HL-60 (cell line): ENCODE measurements at regions not wholly inside any gene's neighbourhood (a gene's known extent, or its start where the extent isn't known, plus 50 kb on each side); places are given as distances from the start of the nearest gene placed in this dataset.

Experiments
- CTCF ChIP-seq: IDR thresholded peaks from one replicate; pipeline ENCODE4 v1.5.1; 2011; ENCODE audit warnings: low read length, control low read depth, inconsistent platforms; ENCODE audit not compliant: insufficient read depth
- GABPA ChIP-seq: IDR thresholded peaks from 2 replicates; pipeline ENCODE4 v1.6.1; 2012; ENCODE audit warnings: low read depth
- POLR2AphosphoS5 ChIP-seq: IDR thresholded peaks from 2 replicates; pipeline ENCODE4 v1.6.1; 2012; ENCODE audit warnings: low read depth
- REST ChIP-seq: IDR thresholded peaks from 2 replicates; pipeline ENCODE4 v1.6.1; 2012; ENCODE audit warnings: low read depth; ENCODE audit not compliant: insufficient replicate concordance
- SPI1 ChIP-seq: IDR thresholded peaks from 2 replicates; pipeline ENCODE4 v1.6.1; 2012; ENCODE audit warnings: low read depth, mild to moderate bottlenecking, borderline replicate concordance

- TF ChIP-seq CTCF (no peak), GABPA (no peak), POLR2AphosphoS5 (no peak), REST (no peak), SPI1 (no peak)
These were observed 89.3 kb upstream of the UNC5B start for GRCh38 chr10:71123023-71123422.
